Stimulated activated memory B cell treated with anti-CD40 and anti-IgM and Interleukin-4, amounts not matched to agents 10 μg/mL and 1 μg/mL and 100 μg/mL, for 72 hours (primary cell): ENCODE measurements at regions not wholly inside any gene's neighbourhood (a gene's known extent, or its start where the extent isn't known, plus 50 kb on each side); places are given as distances from the start of the nearest gene placed in this dataset.
"Not testable (repeated sequence)": the region's sequence is repeated elsewhere in the genome, so short reads cannot be mapped to it uniquely, and the experiment has no call there.

Source experiments
- ATAC-seq: fragments of 150-1000 bp; cut with Tn5 transposase; 2 replicates; pipeline ENCODE4 v1.10.0; 2021
- H3K27ac Mint-ChIP-seq: one replicate; pipeline ENCODE4 v1.8.0; 2022; ENCODE audit warnings: mild to moderate bottlenecking, mixed read lengths
- H3K27me3 Mint-ChIP-seq: one replicate; pipeline ENCODE4 v1.8.0; 2022; ENCODE audit warnings: mixed read lengths
- H3K36me3 Mint-ChIP-seq: one replicate; pipeline ENCODE4 v1.8.0; 2022; ENCODE audit warnings: mixed read lengths
- H3K4me1 Mint-ChIP-seq: one replicate; pipeline ENCODE4 v1.8.0; 2022; ENCODE audit warnings: mixed read lengths
- H3K4me3 Mint-ChIP-seq: one replicate; pipeline ENCODE4 v1.8.0; 2022; ENCODE audit warnings: mild to moderate bottlenecking, moderate library complexity, mixed read lengths
- H3K9me3 Mint-ChIP-seq: one replicate; pipeline ENCODE4 v1.8.0; 2022; ENCODE audit warnings: mixed read lengths

GRCh38 chr1:101448018-101448417, 211.2 kb downstream of the S1PR1 start:
- ATAC-seq = no peak
- no peaks in the 10 kb centered on the region for H3K9me3 Mint-ChIP-seq
- no peaks in the 10 kb centered on the region for H3K27me3 Mint-ChIP-seq
- no peaks in the 10 kb centered on the region for H3K36me3 Mint-ChIP-seq
- peaks cover 5% of the 10 kb centered on the region for H3K4me1 Mint-ChIP-seq
- H3K27ac Mint-ChIP-seq = no peak overlapping the region
- no peak overlapping the region for H3K4me3 Mint-ChIP-seq

GRCh38 chr1:101450691-101451090, 213.9 kb downstream of the S1PR1 start:
- not testable (repeated sequence) for H3K27ac Mint-ChIP-seq, H3K4me3 Mint-ChIP-seq, ATAC-seq, H3K27me3 Mint-ChIP-seq, H3K9me3 Mint-ChIP-seq, H3K36me3 Mint-ChIP-seq
- H3K4me1 Mint-ChIP-seq = peaks cover 21% of the 10 kb centered on the region

- Mint-ChIP-seq H3K4me3 (no peak overlapping the region), H3K27ac (no peak overlapping the region), H3K9me3 (no peaks in the 10 kb centered on the region), H3K4me1 (peaks cover 21% of the 10 kb centered on the region), H3K36me3 (no peaks in the 10 kb centered on the region), H3K27me3 (no peaks in the 10 kb centered on the region)
- ATAC-seq = peak; percentile 43
Observed at GRCh38 chr1:101451888-101452287, 215.1 kb downstream of the S1PR1 start.

GRCh38 chr1:101452825-101453224, 216.0 kb downstream of the S1PR1 start:
- no peaks in the 10 kb centered on the region for H3K36me3 Mint-ChIP-seq
- H3K4me1 Mint-ChIP-seq = peaks cover 21% of the 10 kb centered on the region
- no peak overlapping the region for H3K4me3 Mint-ChIP-seq
- no peaks in the 10 kb centered on the region for H3K9me3 Mint-ChIP-seq
- no peaks in the 10 kb centered on the region for H3K27me3 Mint-ChIP-seq
- ATAC-seq = no peak
- no peak overlapping the region for H3K27ac Mint-ChIP-seq

GRCh38 chr1:101453844-101454243, 217.0 kb downstream of the S1PR1 start:
- Mint-ChIP-seq H3K36me3 (no peaks in the 10 kb centered on the region), H3K4me1 (peaks cover 21% of the 10 kb centered on the region), H3K27ac (peak overlapping the region; percentile 3), H3K27me3 (no peaks in the 10 kb centered on the region), H3K4me3 (no peak overlapping the region), H3K9me3 (no peaks in the 10 kb centered on the region)
- no peak for ATAC-seq

- peaks cover 21% of the 10 kb centered on the region for H3K4me1 Mint-ChIP-seq
- no peak overlapping the region for H3K4me3 Mint-ChIP-seq
- H3K9me3 Mint-ChIP-seq = no peaks in the 10 kb centered on the region
- no peaks in the 10 kb centered on the region for H3K27me3 Mint-ChIP-seq
- H3K36me3 Mint-ChIP-seq = no peaks in the 10 kb centered on the region
- ATAC-seq = no peak
- H3K27ac Mint-ChIP-seq = no peak overlapping the region
Observed at GRCh38 chr1:101455166-101455565, 218.3 kb downstream of the S1PR1 start.

GRCh38 chr1:101460739-101461138, 223.9 kb downstream of the S1PR1 start:
- Mint-ChIP-seq H3K9me3 (peaks cover 3% of the 10 kb centered on the region), H3K27me3 (peaks cover 8% of the 10 kb centered on the region), H3K4me1 (no peaks in the 10 kb centered on the region), H3K36me3 (peaks cover 8% of the 10 kb centered on the region), H3K4me3 (no peak overlapping the region), H3K27ac (no peak overlapping the region)
- no peak for ATAC-seq

GRCh38 chr1:101463195-101463594, 226.4 kb downstream of the S1PR1 start:
- ATAC-seq = no peak
- Mint-ChIP-seq H3K9me3 (peaks cover 3% of the 10 kb centered on the region), H3K4me3 (no peak overlapping the region), H3K4me1 (no peaks in the 10 kb centered on the region), H3K27me3 (peaks cover 8% of the 10 kb centered on the region), H3K27ac (no peak overlapping the region), H3K36me3 (peaks cover 8% of the 10 kb centered on the region)

- Mint-ChIP-seq H3K4me1 (no peaks in the 10 kb centered on the region), H3K27ac (no peak overlapping the region), H3K9me3 (peaks cover 7% of the 10 kb centered on the region), H3K36me3 (peaks cover 8% of the 10 kb centered on the region), H3K27me3 (peaks cover 8% of the 10 kb centered on the region), H3K4me3 (no peak overlapping the region)
- no peak for ATAC-seq
Observed at GRCh38 chr1:101465941-101466340, 229.1 kb downstream of the S1PR1 start.

- Mint-ChIP-seq H3K27ac (no peak overlapping the region), H3K9me3 (peaks cover 9% of the 10 kb centered on the region), H3K36me3 (no peaks in the 10 kb centered on the region), H3K4me1 (no peaks in the 10 kb centered on the region), H3K4me3 (no peak overlapping the region), H3K27me3 (no peaks in the 10 kb centered on the region)
- no peak for ATAC-seq
Observed at GRCh38 chr1:101474039-101474665, 237.3 kb downstream of the S1PR1 start.

GRCh38 chr1:101476541-101476940, 239.7 kb downstream of the S1PR1 start:
- Mint-ChIP-seq H3K27me3 (no peaks in the 10 kb centered on the region), H3K27ac (no peak overlapping the region), H3K9me3 (peaks cover 4% of the 10 kb centered on the region), H3K4me1 (no peaks in the 10 kb centered on the region), H3K36me3 (no peaks in the 10 kb centered on the region), H3K4me3 (no peak overlapping the region)
- no peak for ATAC-seq

- Mint-ChIP-seq H3K4me1 (no peaks in the 10 kb centered on the region), H3K36me3 (no peaks in the 10 kb centered on the region), H3K9me3 (no peaks in the 10 kb centered on the region)
Observed at GRCh38 chr1:101479945-101480344, 243.1 kb downstream of the S1PR1 start.

GRCh38 chr1:101482306-101482705, 245.5 kb downstream of the S1PR1 start:
- Mint-ChIP-seq H3K36me3 (no peaks in the 10 kb centered on the region), H3K4me1 (no peaks in the 10 kb centered on the region), H3K9me3 (no peaks in the 10 kb centered on the region), H3K27ac (no peak overlapping the region), H3K4me3 (no peak overlapping the region), H3K27me3 (peaks cover 9% of the 10 kb centered on the region)
- no peak for ATAC-seq

More at GRCh38 chr1:101479945-101480344, 243.1 kb downstream of the S1PR1 start:
- no peak overlapping the region for H3K4me3 Mint-ChIP-seq
- no peak for ATAC-seq
- peaks cover 9% of the 10 kb centered on the region for H3K27me3 Mint-ChIP-seq
- no peak overlapping the region for H3K27ac Mint-ChIP-seq

GRCh38 chr1:101483982-101484688, 247.3 kb downstream of the S1PR1 start:
- Mint-ChIP-seq H3K36me3 (no peaks in the 10 kb centered on the region), H3K4me1 (no peaks in the 10 kb centered on the region), H3K27ac (no peak overlapping the region), H3K27me3 (peaks cover 9% of the 10 kb centered on the region), H3K9me3 (no peaks in the 10 kb centered on the region), H3K4me3 (no peak overlapping the region)
- no peak for ATAC-seq

GRCh38 chr1:101484689-101485338, 248.0 kb downstream of the S1PR1 start:
- no peaks in the 10 kb centered on the region for H3K36me3 Mint-ChIP-seq
- no peaks in the 10 kb centered on the region for H3K4me1 Mint-ChIP-seq
- peaks cover 5% of the 10 kb centered on the region for H3K9me3 Mint-ChIP-seq
- peaks cover 9% of the 10 kb centered on the region for H3K27me3 Mint-ChIP-seq
- H3K4me3 Mint-ChIP-seq = no peak overlapping the region
- H3K27ac Mint-ChIP-seq = no peak overlapping the region
- no peak for ATAC-seq

GRCh38 chr1:101485712-101486111, 248.9 kb downstream of the S1PR1 start:
- no peak for ATAC-seq
- H3K4me1 Mint-ChIP-seq = no peaks in the 10 kb centered on the region

More at GRCh38 chr1:101485712-101486111, 248.9 kb downstream of the S1PR1 start:
- Mint-ChIP-seq H3K4me3 (no peak overlapping the region), H3K9me3 (peaks cover 6% of the 10 kb centered on the region), H3K36me3 (no peaks in the 10 kb centered on the region), H3K27ac (no peak overlapping the region), H3K27me3 (peaks cover 9% of the 10 kb centered on the region)
